DMS53 (cell line): ENCODE measurements at regions not wholly inside any gene's neighbourhood (a gene's known extent, or its start where the extent isn't known, plus 50 kb on each side); places are given as distances from the start of the nearest gene placed in this dataset.
A peak's percentile ranks its signal among the peaks of the same experiment; 100 is the strongest.

Experiments
- DNase-seq: peaks from one replicate; lab custom pipeline; 2025; lab: John Stamatoyannopoulos, UW

- DNase-seq: no peak
Measured at GRCh38 chr6:15062516-15063252, 183.2 kb upstream of the JARID2 start.

- no peak for DNase-seq
Measured at GRCh38 chr6:15063253-15063853, 182.5 kb upstream of the JARID2 start.

- DNase-seq: no peak
Measured at GRCh38 chr6:15065261-15065989, 180.4 kb upstream of the JARID2 start.

- DNase-seq: no peak
Measured at GRCh38 chr6:15066089-15066758, 179.6 kb upstream of the JARID2 start.

GRCh38 chr6:15073344-15073789, 172.5 kb upstream of the JARID2 start:
- DNase-seq: no peak

GRCh38 chr6:15073883-15074465, 171.9 kb upstream of the JARID2 start:
- DNase-seq: no peak

GRCh38 chr6:15074806-15075205, 171.1 kb upstream of the JARID2 start:
- no peak for DNase-seq

- no peak for DNase-seq
Measured at GRCh38 chr6:15076565-15076964, 169.3 kb upstream of the JARID2 start.

- DNase-seq: no peak
Measured at GRCh38 chr6:15077006-15077405, 168.9 kb upstream of the JARID2 start.

- DNase-seq: no peak
Measured at GRCh38 chr6:15077961-15078360, 167.9 kb upstream of the JARID2 start.

- no peak for DNase-seq
Measured at GRCh38 chr6:15079288-15079817, 166.5 kb upstream of the JARID2 start.

- no peak for DNase-seq
Measured at GRCh38 chr6:15080895-15081294, 165.0 kb upstream of the JARID2 start.

- no peak for DNase-seq
Measured at GRCh38 chr6:15081447-15081846, 164.4 kb upstream of the JARID2 start.

GRCh38 chr6:15082708-15083107, 163.2 kb upstream of the JARID2 start:
- DNase-seq: no peak

GRCh38 chr6:15086348-15087158, 159.3 kb upstream of the JARID2 start:
- no peak for DNase-seq

- no peak for DNase-seq
Measured at GRCh38 chr6:15087186-15087589, 158.7 kb upstream of the JARID2 start.

GRCh38 chr6:15088904-15089568, 156.8 kb upstream of the JARID2 start:
- no peak for DNase-seq

- DNase-seq: no peak
Measured at GRCh38 chr6:15089569-15090144, 156.2 kb upstream of the JARID2 start.

GRCh38 chr6:15090145-15090579, 155.7 kb upstream of the JARID2 start:
- DNase-seq: peak; percentile 40
